Lung microvascular endothelial cell (primary cell): ENCODE measurements at regions not wholly inside any gene's neighbourhood (a gene's known extent, or its start where the extent isn't known, plus 50 kb on each side); places are given as distances from the start of the nearest gene placed in this dataset.

Experiments used
- DNase-seq, 2 donors: peaks; one replicate each; pipeline versions ENCODE4 v3.0.0 to v3.0.0-alpha.2; 2010; ENCODE audit warnings: low read depth in 2 of 2

DNA sequence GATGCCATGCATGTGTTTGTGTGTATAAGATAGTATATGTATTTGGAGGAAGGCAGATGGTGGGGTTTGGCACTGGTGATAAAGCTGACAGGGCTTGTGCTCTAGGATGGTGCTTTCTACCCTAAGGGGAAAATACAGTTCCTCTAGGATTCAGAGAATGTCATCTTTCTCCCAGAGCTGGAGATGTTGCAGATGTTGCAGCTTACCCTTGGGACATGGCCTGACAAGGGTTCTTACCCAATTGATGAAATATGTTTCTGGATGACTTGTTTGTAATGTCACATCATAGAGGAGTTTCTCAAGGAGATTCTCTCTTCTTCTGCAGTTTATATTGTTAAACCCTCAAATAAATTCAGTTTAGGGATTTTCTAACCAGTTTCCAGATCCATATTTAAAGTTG is 52.5 kb upstream of the PITX2 start:
- DNase-seq = no peak

DNA sequence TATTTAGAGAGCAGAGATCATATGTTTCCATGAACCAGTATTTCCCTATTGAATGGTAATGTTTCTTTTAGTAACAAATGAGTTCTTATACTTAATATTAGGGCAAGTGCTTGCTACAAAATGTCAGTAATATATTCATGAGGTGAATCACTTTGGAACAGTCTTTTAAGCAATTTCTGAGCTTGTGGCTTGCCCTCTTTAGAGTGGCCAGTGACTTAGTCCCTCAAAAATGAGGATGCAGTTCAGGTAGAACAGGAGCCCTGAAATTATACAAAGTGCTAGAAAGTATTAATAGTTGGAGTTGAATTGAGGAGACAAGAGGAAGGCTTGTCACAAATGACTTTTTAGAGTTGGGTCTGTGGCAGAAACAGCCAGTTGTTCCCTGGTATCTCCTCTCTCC is 53.4 kb upstream of the PITX2 start:
- DNase-seq = no peak

DNA sequence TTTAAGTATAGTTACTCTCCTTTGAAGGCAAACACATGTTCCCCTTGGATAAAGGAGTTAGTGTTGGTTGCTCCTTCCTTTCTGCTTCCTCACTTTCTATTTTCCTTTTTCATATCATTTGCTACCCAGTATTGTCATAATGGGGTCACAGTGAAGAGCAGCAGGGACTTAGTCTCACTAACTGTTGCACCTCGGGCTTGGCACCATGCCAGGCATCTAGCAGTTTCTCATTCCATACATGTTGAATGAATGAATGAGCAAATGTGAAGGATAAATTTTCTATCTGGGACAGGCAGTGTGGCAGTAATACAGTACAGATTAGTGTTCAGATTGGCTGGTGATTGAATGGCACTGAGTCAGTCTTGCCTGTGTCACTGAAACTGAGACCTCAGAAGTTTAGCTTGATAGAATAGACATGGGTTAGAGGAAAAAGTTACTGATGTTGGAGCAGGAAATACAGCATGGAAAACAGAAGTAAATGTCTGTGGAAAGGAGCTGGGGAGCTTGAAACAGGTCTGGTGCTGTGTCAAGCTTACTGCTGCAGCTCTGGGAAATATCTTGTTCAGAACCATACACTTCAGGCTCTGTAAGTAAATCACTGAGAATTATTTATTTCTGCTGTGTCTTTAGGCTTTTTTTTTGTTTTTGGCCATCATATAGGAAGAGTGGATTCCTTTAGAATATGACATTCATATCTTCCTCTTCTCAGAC is 55.8 kb upstream of the PITX2 start:
- DNase-seq = no peak

DNA sequence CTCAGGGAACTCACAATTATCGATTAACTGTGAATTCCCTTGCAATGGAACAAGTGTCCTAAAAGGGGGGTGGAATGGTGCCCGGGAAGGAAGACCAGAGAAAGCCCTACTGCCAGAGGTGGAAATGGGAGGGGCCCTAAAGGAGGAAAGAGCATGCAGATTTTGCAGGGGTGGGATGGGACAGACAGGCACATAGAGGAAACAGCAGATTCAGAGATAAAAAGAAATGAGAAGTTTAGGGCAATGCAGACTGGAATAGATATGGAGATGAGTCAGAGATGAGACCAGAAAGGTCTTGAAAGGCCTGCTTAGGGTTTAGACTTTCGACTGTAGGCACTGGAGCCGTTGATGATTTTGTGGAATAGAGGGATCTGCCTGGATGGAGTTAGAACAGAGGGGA is 57.4 kb upstream of the PITX2 start:
- no peak for DNase-seq

DNA sequence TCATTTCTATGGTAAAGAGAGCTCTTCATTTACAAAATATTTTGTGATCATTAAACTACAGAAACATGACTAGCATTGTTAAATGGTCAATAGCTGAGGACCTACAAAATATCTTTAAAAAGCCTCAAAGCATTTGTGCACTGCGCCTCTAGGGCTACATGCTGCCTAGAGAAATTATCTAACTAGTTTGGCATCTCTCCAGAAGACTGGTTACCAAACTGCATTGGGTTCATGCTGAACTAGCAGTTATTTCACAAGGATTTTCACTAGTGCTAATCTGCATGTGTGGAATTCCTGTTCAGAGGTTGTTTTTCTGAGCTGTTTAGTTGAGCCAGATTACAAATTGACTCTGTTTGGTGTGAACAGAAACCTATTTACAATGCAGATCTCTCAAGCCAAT is 58.5 kb upstream of the PITX2 start:
- no peak for DNase-seq

DNA sequence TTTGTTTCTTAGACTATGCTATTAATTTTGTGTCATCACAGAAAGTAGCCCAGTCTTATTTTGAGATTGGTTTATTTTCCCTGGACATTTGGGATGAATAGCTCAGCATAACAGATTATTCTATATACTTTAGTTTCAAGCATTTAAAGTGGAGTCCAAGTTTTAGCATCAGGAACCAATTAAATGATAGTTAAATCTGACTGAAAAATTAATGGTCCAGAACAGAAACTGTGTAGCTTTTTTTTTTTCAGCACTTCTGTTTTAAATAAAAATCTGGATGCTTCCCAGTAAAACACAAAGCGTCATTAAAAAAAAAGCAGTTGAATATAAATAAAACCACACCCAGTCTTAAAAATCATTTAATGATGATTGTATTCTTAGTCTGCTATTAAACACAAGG is 59.4 kb upstream of the PITX2 start:
- DNase-seq = no peak

DNA sequence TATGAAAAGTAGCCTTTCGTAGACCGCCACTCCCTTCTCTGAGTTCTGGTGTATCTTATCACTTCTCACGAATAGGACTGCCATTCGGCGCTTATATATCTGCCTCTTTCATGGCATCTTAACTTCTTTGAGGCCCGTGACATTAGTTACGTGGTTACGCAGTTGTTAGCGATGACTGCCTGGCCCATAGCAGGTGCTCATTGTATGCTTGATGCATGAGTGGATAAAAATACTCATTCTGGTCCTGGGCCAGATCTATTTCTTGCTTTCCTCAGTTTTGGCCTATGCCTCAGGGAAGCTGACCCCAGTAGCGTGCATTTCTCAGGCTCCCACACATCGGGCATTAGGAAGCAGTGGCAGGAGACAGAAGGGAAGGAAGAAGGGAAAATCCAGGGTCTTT is 60.7 kb upstream of the PITX2 start:
- DNase-seq = no peak

DNA sequence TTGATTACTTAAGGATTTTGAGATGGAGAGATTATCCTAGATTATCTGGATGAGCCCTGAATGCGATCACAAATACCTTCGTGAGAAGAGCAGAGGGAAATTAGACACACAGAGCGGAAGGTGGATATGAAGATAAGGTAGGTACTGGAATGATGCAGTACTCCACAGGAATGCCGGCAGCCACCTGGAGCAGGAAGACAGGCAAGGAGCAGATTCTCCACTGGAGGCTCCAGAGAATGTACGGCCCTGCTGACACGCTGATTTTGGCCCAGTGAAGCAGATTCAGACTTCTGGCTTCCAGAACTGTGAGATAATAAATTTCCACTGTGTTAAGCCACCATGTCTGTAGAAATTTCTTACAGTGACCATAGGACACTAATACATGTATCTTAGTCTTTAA is 79.4 kb upstream of the PITX2 start:
- no peak for DNase-seq

DNA sequence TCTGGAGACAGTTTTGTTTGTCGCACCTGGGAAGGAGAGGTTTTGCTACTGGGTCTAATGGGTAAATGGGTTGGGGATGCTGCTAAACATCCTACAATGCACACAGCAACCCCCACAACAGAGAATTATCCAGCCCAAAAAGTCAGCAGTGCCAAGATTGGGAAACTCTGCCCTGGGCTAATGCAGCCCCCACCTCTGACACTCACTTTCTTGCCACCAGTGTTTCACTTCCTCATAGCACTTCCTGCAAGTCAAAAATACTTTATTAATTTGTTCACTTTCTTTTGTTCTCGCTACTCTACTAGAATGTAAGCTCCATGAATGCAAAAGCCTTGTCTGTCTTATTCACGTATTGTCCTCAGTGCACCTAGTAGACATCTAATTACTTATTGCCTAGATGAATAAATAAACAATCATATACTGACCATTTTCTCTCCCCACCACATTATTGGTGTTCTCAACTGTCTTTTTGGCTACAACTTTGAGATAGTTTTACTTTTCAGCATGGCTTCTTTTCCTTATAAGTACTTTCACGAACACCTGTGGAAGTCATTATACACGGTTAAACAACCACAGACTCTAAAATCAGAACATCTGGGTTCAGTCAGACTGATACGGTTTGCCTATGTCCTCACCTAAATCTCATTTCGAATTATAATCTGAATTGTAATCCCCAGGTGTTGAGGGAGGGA is 82.0 kb upstream of the PITX2 start:
- no peak for DNase-seq

DNA sequence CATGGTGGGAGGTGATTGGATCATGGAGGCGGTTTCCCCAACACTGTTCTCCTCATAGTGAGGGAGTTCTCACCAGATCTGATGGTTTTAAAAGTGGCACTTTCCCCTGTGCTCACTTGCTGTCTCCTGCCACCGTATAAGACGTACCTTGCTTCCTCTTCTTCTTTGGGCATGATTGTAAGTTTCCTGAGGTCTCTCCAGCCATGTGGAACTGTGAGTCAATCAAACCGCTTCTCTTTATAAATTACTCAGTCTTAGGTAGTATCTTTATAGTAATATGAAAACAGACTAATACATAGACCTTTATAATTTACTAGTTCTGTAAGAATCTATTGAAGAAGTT is 82.5 kb upstream of the PITX2 start:
- DNase-seq = no peak

DNA sequence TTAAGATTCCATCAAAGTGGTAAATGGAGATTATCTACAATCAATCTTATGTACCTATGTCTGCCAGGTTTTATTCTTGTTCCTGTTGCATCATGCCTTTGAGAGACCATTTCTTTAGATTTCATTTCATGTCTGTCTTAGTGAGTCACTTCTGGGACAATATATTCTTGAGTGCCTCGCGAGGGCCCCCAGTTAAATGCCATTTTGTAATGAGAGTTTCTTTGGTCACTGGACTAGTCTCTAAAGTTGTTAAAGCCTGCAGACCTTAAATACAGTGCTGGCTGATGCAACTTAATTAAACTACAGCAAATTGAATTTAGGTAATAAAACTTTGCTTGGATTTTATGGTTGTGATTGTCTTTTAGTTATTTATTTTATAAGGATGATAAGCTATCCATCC is 87.2 kb upstream of the PITX2 start:
- no peak for DNase-seq

DNA sequence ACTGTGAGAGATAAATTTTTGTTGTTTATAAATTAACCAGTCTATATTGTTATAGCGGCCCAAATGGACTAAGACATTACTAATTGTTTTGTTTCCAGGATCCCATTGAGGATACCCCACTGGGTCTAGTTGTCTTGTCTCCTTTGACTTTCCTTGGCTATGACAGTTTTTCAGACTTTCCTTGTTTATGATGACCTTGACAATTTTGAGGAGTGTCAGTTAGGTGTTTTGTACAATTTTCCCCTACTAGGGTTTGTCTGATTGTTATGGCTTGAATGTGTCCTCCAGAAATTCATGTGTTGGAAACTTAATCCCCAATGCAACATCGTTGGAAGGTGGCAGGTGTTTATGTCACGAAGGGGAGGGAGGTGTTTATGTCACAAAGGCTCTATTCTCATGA is 89.6 kb upstream of the PITX2 start:
- DNase-seq = no peak

DNA sequence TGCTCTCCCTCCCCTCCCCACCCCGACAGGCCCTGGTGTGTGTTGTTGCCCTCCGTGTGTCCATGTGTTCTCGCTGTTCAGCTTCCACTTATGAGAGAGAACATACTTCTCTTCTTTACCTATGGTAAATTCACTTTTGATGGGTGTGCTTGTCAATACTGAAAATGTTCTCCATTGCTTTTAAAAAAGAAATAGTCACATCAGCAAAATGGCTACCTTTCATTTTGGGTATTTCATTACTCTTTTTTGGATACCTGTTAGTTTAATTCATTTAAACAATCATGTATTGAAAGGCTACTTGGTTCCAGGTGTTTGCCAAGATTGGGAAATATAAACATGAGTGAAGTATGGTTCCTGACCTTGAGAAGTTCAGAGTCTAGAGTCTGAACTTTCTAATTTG is 107.4 kb upstream of the PITX2 start:
- DNase-seq = no peak

DNA sequence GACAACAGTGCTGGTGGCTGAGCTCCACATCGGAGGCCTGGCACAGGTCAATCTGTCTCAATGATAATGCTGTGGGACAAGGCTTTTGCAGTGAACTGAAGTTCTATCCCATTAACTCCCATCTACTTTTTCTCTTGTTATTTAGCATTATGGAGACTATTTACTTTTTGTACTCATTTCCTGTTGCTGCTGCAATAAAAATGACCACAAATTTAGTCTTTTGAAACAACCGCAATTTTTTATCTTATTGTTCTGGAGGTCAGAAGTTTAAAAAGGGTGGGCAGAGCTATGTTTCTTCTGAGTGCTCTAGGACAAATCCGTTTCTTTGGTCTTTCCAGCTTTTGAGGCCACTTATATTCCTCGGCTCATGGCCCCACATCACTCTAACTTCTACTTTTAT is 111.0 kb upstream of the PITX2 start:
- no peak for DNase-seq

DNA sequence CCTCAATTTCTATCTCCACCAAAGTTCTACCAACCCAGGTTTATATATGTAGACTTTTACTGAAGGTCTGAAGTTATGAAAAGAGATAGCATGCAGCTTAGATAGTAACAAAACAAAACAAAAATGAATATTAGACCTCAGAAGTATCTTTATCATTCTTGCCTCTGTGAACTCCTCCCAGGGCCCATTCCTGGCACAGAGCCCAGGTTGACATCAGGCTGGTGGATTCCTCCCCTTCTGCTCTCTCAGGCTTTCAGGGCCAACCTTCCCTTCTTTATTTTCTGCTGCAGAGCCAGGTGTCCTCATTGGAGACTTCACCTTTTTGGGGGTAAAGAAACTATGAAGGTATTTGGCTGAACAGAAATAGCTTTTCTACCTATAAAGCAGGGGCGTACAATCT is 112.8 kb upstream of the PITX2 start:
- DNase-seq = no peak

DNA sequence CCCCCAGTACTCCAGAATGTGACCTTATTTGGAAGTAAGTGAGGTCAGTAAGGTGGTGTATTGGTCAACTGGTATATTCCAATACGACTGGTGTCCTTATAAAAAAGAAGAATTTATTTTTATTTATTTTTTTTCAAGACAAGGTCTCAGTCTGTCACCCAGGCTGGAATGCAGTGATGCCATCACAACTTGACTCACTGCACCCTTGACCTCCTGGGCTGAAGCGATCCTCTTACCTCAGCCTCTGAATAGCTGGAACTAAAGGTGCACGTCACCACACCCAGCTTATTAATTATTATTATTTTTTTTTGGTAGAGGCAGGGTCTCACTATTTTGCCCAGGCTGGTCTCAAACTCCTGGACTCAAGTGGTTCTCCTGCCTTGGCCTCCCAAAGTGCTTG is 115.1 kb upstream of the PITX2 start:
- DNase-seq = no peak

DNA sequence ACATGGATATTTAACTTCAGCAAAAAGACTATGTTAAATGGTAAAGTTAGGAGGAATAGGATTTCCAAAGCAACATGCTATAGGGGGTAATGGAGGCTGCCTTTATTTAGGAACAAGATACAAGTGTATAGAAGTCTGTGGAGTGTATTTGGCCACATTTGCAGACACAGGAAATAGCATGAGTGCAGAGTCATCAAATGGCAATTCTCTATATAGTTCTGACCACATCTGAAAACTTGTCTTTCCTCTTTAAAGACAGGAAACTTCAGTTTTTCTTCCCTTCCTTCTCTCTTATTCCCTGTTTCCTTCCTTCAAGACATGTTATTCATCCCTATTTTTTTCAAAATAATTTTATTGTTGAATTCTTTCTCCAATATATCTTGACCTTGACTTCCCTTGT is 119.3 kb upstream of the PITX2 start:
- DNase-seq = no peak

DNA sequence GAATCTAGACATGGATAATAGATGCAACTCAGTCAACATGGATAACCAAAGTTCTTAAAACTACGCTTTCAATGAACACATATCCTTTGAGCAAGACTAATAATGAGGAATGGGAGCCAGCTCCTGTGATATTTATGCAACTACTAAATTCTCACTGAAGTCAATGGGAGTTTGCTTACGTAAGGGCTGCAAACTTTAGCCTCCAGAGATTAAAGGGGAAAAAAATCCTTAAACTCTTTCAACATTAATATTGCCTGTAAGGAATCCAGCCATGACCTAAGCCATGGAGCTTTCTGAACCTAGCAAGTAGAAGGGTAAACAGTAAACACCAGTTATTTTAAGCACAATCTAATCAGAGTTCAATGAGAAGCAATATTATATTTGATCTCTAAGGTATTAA is 125.2 kb upstream of the PITX2 start:
- DNase-seq = no peak

DNA sequence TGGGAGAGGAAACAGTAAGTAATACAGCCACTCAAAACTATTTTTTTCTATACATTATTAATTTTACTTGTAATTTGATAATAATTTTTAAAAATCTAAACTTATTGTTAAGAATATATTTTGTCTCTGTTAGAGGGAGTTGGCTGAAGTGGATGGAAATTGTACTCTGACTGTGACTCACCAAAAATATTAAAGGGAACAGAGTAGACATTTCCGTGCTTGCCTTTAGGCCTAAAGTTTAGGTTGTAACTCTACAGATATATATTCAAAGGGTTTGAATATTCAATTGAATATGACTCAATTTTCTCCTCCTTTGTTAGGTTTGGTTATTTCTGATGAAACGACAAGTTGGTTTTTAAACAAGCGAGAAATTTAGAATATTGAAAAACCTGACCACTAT is 128.3 kb upstream of the PITX2 start:
- no peak for DNase-seq

DNA sequence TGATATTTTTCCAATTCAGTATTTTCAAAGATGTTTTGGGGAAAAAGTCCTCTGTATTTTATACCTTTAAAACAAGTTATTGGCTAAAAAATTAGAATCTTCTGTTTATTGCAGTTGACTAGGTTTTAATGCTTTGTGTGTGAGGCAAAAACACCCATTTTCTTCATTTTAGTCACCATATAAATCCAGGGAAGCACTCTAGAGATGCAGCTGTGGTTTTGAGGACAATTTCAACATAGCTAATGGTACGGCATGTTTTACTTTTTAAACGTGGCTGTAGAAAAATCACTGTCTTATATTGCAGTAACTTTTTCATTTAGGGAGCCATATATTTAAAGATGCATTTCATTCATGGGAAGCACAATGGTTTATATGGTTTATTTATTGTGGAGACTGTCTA is 129.1 kb upstream of the PITX2 start:
- DNase-seq = no peak

DNA sequence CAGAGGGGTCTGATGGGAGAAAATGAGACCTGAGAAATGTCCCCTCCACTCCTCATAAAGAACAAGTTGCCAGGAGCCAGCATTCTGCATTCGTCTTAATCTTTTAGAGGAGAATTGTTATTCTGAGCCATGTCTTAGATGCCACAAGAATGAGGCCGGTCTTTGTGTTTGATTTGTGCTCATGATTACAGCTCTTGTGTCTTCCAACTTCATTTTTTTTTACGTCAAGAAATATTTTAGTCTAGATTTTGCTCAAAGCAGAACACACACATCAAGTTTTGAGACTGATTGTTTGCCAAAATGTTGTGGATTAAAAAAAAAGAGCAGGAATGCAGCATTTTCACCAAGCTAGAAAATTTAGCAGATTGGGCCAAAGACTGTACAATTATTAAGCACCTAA is 130.6 kb upstream of the PITX2 start:
- no peak for DNase-seq

DNA sequence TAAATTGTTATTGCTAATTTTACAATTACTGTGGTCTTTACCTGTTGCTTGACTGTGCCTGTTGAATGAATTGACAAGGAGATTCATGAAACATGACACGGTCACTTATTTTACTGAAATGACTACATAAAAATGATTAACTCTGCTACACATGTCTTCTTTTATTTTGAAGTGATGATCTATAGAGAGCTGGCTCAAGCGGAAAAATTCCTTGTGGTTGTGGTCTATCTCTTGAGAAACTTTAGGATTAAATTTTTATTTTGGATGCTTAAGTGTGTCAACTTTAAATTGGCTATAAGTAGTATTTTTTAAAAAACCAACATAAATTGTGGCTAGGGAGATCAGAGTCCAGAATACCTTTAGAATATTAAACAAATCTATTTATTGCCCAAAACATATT is 131.8 kb upstream of the PITX2 start:
- DNase-seq = no peak

DNA sequence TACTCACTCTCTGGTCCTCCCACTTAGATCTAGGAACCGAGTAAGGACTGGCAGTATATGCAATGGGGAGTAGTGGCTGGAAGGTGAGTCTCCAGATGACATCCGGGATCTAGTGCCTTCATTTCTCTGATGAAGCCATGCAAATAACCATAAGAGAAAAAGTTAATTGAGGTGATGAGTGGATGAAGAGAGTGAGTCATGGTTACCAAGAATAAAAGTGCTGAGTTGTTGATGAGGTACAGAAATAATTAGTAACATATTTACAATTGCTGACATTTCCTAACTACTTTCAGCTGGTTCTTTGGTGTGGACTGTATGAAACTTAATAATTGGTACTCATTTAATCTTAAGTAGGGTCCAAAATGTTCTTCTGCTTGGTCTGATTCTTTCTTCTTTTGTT is 146.7 kb upstream of the PITX2 start:
- DNase-seq = no peak

DNA sequence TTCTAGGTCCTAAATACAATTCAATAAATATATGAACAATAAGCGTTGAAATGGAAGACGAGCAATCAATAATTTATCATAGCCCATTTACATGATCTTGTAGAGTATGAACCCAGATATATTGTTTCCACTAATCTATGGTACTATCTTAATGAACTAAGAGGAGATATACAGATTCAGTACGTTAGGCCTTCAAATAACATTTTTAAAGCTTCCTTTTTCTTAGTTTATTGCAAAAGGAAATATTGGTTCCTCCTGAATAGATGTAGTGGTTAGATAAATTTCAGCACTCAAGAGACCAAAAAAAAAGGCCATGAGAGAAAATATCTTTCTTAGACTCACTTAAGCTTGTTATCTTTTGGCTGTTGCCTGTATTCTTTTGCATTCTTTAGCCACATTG is 147.5 kb upstream of the PITX2 start:
- DNase-seq = no peak
